Bronchial epithelial cell (primary cell): ENCODE measurements at regions not wholly inside any gene's neighbourhood (a gene's known extent, or its start where the extent isn't known, plus 50 kb on each side); places are given as distances from the start of the nearest gene placed in this dataset.

Source experiments
- DNase-seq: peaks from one replicate; pipeline ENCODE4 v3.0.0-alpha.2; 2010; ENCODE audit warnings: low read depth
- FAIRE-seq: peaks from 2 replicates; lab custom pipeline; 2011; peaks lifted over from hg19 to GRCh38; lab: Jason Lieb, UNC
- H3K27me3 ChIP-seq: 2 replicates; pipeline ENCODE4 v1.5.1; 2011; ENCODE audit warnings: low read length; ENCODE audit not compliant: control insufficient read depth, insufficient read depth
- H3K36me3 ChIP-seq: 2 replicates; pipeline ENCODE4 v1.5.1; 2011; ENCODE audit warnings: low read length; ENCODE audit not compliant: control insufficient read depth, insufficient read depth
- H3K4me3 ChIP-seq: 2 replicates; pipeline ENCODE4 v1.5.1; 2011; ENCODE audit warnings: mild to moderate bottlenecking, low read depth, low read length, control low read depth
- TF ChIP-seq, protein P1 (sequence below): IDR thresholded peaks from 2 replicates; pipeline ENCODE4 v1.5.1; 2011; ENCODE audit warnings: mild to moderate bottlenecking, moderate library complexity, low read length, control low read depth, inconsistent platforms; ENCODE audit not compliant: insufficient read depth, severe bottlenecking

DNA sequence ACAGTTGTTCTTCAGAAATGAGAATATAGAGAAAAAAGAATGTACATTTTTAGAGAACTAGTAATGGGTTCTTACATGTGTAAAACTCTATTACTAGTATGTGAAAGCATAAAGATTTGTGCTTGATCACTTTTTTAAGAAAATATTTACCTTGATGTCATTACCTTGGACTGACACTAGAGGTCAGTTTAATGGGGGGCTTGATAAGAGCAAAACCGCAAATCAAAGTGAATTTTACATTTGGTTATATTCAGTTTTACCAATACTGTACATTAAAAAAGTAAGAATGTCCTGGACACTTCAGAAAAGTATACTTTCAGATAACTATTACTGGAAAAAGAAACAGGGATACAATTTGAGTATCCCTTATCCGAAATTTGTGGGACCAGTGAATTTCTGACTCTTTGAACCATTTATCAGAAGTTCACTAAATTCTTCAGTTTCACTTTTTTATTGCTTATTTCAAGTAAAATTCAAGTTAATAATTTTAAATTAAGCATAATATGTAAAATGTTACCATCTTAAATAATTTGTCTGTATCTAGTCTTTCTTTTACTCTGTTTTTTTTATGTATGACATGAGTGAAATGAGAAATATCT, 1149.5 kb downstream of the DSC3 start:
- TF ChIP-seq, protein P1, sequence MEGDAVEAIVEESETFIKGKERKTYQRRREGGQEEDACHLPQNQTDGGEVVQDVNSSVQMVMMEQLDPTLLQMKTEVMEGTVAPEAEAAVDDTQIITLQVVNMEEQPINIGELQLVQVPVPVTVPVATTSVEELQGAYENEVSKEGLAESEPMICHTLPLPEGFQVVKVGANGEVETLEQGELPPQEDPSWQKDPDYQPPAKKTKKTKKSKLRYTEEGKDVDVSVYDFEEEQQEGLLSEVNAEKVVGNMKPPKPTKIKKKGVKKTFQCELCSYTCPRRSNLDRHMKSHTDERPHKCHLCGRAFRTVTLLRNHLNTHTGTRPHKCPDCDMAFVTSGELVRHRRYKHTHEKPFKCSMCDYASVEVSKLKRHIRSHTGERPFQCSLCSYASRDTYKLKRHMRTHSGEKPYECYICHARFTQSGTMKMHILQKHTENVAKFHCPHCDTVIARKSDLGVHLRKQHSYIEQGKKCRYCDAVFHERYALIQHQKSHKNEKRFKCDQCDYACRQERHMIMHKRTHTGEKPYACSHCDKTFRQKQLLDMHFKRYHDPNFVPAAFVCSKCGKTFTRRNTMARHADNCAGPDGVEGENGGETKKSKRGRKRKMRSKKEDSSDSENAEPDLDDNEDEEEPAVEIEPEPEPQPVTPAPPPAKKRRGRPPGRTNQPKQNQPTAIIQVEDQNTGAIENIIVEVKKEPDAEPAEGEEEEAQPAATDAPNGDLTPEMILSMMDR = peak; percentile 16
- DNase-seq (peak; percentile 14), FAIRE-seq (no peak)
- no peak overlapping the region for H3K4me3 ChIP-seq
- no peaks in the 10 kb centered on the region for H3K27me3 ChIP-seq
- no peaks in the 10 kb centered on the region for H3K36me3 ChIP-seq

DNA sequence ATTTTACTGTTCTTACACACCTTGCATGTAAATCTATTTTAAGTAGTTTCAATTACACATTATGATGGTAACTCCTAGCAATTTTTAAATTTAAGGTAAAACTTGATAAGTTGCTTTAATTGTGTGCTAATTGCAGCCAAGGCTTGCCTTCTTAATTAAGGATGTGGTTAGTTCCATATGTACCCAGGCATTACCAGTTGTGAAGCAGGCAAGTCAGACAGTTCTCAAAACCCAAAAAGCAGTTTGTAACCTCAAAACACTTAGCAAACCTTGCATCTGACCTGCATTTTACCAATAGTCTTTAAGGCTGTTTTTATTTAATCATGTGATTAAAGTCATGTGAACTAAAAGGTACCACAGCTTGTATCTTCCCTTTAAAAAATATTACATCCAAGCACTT, 1159.4 kb downstream of the DSC3 start:
- DNase-seq (no peak), FAIRE-seq (no peak)
- TF ChIP-seq, protein P1 = no peak
- Histone ChIP-seq H3K36me3 (no peaks in the 10 kb centered on the region), H3K4me3 (no peak overlapping the region), H3K27me3 (no peaks in the 10 kb centered on the region)

DNA sequence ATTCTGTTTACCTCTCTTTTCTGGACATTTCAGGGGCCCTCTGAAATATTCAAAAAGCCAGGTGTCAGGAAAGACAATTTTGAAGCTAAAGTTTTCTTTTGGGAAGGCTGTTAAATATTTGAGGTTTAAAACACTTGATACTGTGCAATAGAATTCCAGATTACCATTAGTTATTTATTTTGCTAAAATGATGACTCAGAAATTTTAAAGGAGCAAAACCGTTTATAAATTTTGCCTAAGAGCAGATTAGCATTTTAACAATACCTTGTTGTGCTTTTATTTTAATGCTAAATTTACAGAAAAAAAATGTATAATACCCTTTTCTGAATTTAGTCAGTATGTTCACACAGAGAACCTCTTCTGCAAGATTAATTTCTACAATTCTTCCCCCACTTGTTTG, 1159.9 kb downstream of the DSC3 start:
- Histone ChIP-seq H3K36me3 (no peaks in the 10 kb centered on the region), H3K4me3 (no peak overlapping the region), H3K27me3 (no peaks in the 10 kb centered on the region)
- no peak for DNase-seq
- TF ChIP-seq, protein P1 = no peak
- FAIRE-seq = no peak

DNA sequence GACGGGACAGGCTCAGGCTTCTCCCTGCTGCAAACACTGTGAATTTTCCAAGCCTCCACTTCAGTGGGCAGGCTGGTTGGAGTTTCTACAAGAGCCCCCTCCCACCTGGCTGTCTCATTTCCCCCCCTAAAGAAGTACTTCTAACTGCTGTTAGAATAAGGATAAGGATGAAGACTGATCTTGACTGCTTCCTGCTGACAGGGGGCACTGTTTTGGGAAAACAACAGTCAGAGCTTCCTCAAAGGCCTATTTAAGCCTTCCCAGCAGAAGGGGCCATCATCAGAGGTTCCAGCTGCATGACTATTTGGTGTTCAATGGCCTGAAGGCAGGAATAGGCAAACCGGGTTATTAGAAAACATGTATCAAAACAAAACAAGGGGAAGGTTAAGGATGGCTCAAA, 1162.8 kb downstream of the DSC3 start:
- H3K27me3 ChIP-seq = no peaks in the 10 kb centered on the region
- TF ChIP-seq, protein P1 = no peak
- no peak overlapping the region for H3K4me3 ChIP-seq
- no peak for DNase-seq
- no peaks in the 10 kb centered on the region for H3K36me3 ChIP-seq
- FAIRE-seq = no peak

DNA sequence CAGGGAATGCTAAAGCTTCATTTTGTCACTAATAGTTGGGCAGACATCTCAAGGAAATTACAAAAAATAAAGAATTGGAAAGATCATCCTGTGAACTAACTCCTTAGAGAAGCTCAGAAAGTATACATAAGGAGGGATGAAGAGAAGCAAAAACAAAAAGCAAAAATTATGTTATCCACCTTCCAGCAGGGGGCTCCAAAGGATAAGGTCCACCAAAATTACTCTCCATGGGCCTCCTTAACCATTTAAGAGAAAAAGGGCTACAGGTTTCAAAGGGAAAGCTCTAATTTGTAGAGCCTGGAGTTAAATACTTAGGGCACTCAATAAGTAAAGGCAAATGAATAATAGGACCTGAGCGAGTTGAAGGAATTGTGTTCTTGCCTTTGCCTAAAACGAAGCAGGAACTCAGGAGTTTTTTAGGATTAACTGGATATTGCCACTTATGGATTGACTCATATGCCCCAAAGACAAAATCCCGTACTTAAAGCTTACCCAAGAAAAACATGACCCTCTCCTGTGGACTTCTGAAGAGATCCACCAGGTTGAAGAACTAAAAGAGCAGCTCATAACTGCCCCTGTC, 1167.9 kb downstream of the DSC3 start:
- Histone ChIP-seq H3K27me3 (no peaks in the 10 kb centered on the region), H3K36me3 (no peaks in the 10 kb centered on the region), H3K4me3 (no peak overlapping the region)
- FAIRE-seq (no peak), DNase-seq (peak; percentile 35)
- TF ChIP-seq, protein P1 = peak; percentile 47

DNA sequence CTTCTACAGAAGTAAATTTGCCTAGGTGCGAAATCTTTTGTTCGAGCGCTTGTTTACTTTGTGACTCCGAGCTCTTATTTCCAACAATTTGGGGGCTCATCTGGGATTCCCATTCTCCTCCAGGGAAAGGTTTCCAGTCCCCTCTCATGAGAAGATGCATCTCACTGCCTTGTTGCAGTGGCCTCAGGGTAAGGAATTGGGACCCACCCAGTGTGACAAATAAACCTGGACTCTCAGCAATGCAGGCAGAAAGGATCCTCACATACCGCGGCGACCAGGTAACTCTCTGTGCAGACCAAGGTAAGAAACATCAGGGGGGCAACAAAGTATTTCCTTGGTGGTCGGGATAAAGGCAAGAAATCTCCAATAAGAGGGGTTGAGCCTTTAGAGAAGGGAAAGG, 1169.3 kb downstream of the DSC3 start:
- DNase-seq (no peak), FAIRE-seq (no peak)
- Histone ChIP-seq H3K36me3 (no peaks in the 10 kb centered on the region), H3K4me3 (no peak overlapping the region), H3K27me3 (no peaks in the 10 kb centered on the region)
- TF ChIP-seq, protein P1 = no peak
